OCI-LY1 (cell line): ENCODE measurements at regions not wholly inside any gene's neighbourhood (a gene's known extent, or its start where the extent isn't known, plus 50 kb on each side); places are given as distances from the start of the nearest gene placed in this dataset.

Experiments
- H2AFZ ChIP-seq: fragments of 200-600 bp; sonication (generic), shearing (Covaris generic); 2 replicates; pipeline ENCODE4 v1.6.0; 2014; ENCODE audit warnings: antibody characterized with exemption, mild to moderate bottlenecking, low read length
- H3F3A ChIP-seq: fragments of 200-600 bp; sonication (generic), shearing (Covaris generic); 2 replicates; pipeline ENCODE4 v1.6.0; 2014; ENCODE audit warnings: mild to moderate bottlenecking, antibody characterized with exemption, low read length, moderate library complexity; ENCODE audit not compliant: insufficient read depth
- H3K27ac ChIP-seq: fragments of 200-600 bp; sonication (generic); 2 replicates; pipeline ENCODE4 v1.5.1; 2014; ENCODE audit warnings: low read length, mixed run types, mild to moderate bottlenecking, low read depth; ENCODE audit not compliant: poor library complexity, severe bottlenecking
- H3K27me3 ChIP-seq: fragments of 200-600 bp; sonication (generic); 2 replicates; pipeline ENCODE4 v1.6.0; 2014; ENCODE audit warnings: antibody characterized with exemption, mild to moderate bottlenecking, low read length, moderate library complexity; ENCODE audit not compliant: insufficient read depth
- H3K36me3 ChIP-seq: fragments of 200-600 bp; sonication (generic); 2 replicates; pipeline ENCODE4 v1.6.1; 2014; ENCODE audit warnings: mild to moderate bottlenecking, antibody characterized with exemption, low read length, moderate library complexity, mixed read lengths; ENCODE audit not compliant: insufficient read depth
- H3K4me1 ChIP-seq: fragments of 200-600 bp; sonication (generic); 2 replicates; pipeline ENCODE4 v1.5.1; 2014; ENCODE audit warnings: mild to moderate bottlenecking, low read length, moderate library complexity; ENCODE audit not compliant: insufficient read depth, severe bottlenecking
- H3K4me2 ChIP-seq: fragments of 200-600 bp; sonication (generic), shearing (Covaris generic); 2 replicates; pipeline ENCODE4 v1.6.1; 2014; ENCODE audit warnings: low read length
- H3K4me3 ChIP-seq: fragments of 200-600 bp; sonication (generic); 2 replicates; pipeline ENCODE4 v1.5.1; 2014; ENCODE audit warnings: low read length, low read depth, mild to moderate bottlenecking, mixed read lengths; ENCODE audit not compliant: poor library complexity, severe bottlenecking
- H3K79me2 ChIP-seq: fragments of 200-600 bp; shearing (Covaris generic); 2 replicates; pipeline ENCODE4 v1.6.1; 2016; ENCODE audit warnings: mixed run types, low read length, mixed read lengths; ENCODE audit not compliant: insufficient read depth
- H3K9ac ChIP-seq: fragments of 200-600 bp; sonication (generic), shearing (Covaris generic); 2 replicates; pipeline ENCODE4 v1.6.1; 2014; ENCODE audit warnings: mild to moderate bottlenecking, low read length, mixed read lengths
- H3K9me2 ChIP-seq: fragments of 200-600 bp; sonication (generic), shearing (Covaris generic); 2 replicates; pipeline ENCODE4 v1.6.1; 2014; ENCODE audit warnings: low read depth, mild to moderate bottlenecking, low read length, mixed read lengths
- H3K9me3 ChIP-seq: fragments of 200-600 bp; shearing (Covaris generic); 2 replicates; pipeline ENCODE4 v1.6.1; 2014; ENCODE audit warnings: low read length, mixed read lengths
- H4K20me1 ChIP-seq: fragments of 200-600 bp; sonication (generic), shearing (Covaris generic); 2 replicates; pipeline ENCODE4 v1.6.0; 2016; ENCODE audit warnings: mild to moderate bottlenecking, low read length; ENCODE audit not compliant: insufficient read depth
- EZH2 ChIP-seq: fragments of 200-600 bp; sonication (generic), shearing (Covaris generic); IDR thresholded peaks from 2 replicates; pipeline ENCODE4 v1.8.0; 2017; ENCODE audit warnings: borderline replicate concordance, mixed run types, mild to moderate bottlenecking, antibody characterized with exemption, low read length, moderate library complexity, mixed read lengths
- TF ChIP-seq, protein P1 (sequence below): fragments of 200-600 bp; sonication (generic), shearing (Covaris generic); IDR thresholded peaks from 2 replicates; pipeline ENCODE4 v1.5.1; 2017; ENCODE audit warnings: mild to moderate bottlenecking, antibody characterized with exemption, low read length, moderate library complexity, mixed read lengths

DNA sequence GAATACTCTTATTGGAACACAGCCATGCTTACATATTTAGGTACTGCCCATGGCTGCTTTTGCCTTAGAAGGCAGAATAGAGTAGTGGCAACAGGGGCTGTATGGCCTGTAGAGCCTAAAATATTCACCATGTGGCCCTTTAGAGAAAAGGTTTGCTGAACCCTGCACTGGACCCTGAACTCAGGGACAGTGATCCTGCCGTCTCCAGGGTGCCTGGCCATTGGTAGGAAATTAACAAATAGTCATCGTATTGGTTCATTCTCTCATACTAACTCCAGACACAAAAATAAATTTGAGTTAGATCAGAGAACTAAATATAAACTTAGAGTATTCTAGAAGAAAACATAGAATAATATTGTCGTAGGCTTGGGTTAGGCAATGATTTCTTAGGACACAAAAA lies 181.4 kb downstream of the BCAS1 start:
- Histone ChIP-seq H3K4me3 (no peak overlapping the region), H2AFZ (no peak overlapping the region), H3K27ac (peak overlapping the region; percentile 70), H3K79me2 (no peaks in the 10 kb centered on the region), H3K4me1 (peaks cover 50% of the 10 kb centered on the region), H3K9me3 (no peaks in the 10 kb centered on the region), H3K9me2 (no peaks in the 10 kb centered on the region), H3K4me2 (no peak overlapping the region), H4K20me1 (no peaks in the 10 kb centered on the region), H3K27me3 (no peaks in the 10 kb centered on the region), H3F3A (peaks cover 6% of the 10 kb centered on the region; the same call in 1 of the 2 replicates), H3K36me3 (no peaks in the 10 kb centered on the region), H3K9ac (no peak overlapping the region)
- TF ChIP-seq, protein P1, sequence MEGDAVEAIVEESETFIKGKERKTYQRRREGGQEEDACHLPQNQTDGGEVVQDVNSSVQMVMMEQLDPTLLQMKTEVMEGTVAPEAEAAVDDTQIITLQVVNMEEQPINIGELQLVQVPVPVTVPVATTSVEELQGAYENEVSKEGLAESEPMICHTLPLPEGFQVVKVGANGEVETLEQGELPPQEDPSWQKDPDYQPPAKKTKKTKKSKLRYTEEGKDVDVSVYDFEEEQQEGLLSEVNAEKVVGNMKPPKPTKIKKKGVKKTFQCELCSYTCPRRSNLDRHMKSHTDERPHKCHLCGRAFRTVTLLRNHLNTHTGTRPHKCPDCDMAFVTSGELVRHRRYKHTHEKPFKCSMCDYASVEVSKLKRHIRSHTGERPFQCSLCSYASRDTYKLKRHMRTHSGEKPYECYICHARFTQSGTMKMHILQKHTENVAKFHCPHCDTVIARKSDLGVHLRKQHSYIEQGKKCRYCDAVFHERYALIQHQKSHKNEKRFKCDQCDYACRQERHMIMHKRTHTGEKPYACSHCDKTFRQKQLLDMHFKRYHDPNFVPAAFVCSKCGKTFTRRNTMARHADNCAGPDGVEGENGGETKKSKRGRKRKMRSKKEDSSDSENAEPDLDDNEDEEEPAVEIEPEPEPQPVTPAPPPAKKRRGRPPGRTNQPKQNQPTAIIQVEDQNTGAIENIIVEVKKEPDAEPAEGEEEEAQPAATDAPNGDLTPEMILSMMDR, result no peak
- TF ChIP-seq EZH2, result no peak

- Histone ChIP-seq H3K36me3 (no peaks in the 10 kb centered on the region), H3K4me3 (no peak overlapping the region), H3K4me1 (peaks cover 46% of the 10 kb centered on the region), H3F3A (peaks cover 5% of the 10 kb centered on the region; the same call in 1 of the 2 replicates), H3K9ac (peak overlapping the region; percentile 29; the same call in 1 of the 2 replicates), H4K20me1 (no peaks in the 10 kb centered on the region), H3K4me2 (no peak overlapping the region), H2AFZ (peak overlapping the region; percentile 30; the same call in 1 of the 2 replicates), H3K27me3 (no peaks in the 10 kb centered on the region), H3K9me3 (no peaks in the 10 kb centered on the region), H3K27ac (peak overlapping the region; percentile 70), H3K79me2 (no peaks in the 10 kb centered on the region), H3K9me2 (no peaks in the 10 kb centered on the region)
- TF ChIP-seq EZH2, result no peak
- TF ChIP-seq, protein P1, result no peak
Measured at GRCh38 chr20:53888510-53888909, 181.9 kb downstream of the BCAS1 start.

GRCh38 chr20:53887973-53888372 lies 182.4 kb downstream of the BCAS1 start:
- no peaks in the 10 kb centered on the region for H3K27me3 ChIP-seq
- H3K4me3 ChIP-seq, result no peak overlapping the region
- H3K9ac ChIP-seq, result no peak overlapping the region
- no peaks in the 10 kb centered on the region for H3F3A ChIP-seq
- TF ChIP-seq, protein P1, result no peak
- TF ChIP-seq EZH2, result no peak
- H3K79me2 ChIP-seq, result no peaks in the 10 kb centered on the region
- H2AFZ ChIP-seq, result no peak overlapping the region
- no peaks in the 10 kb centered on the region for H3K9me2 ChIP-seq
- peak overlapping the region; percentile 70 for H3K27ac ChIP-seq
- no peak overlapping the region for H3K4me2 ChIP-seq
- no peaks in the 10 kb centered on the region for H3K36me3 ChIP-seq
- H3K9me3 ChIP-seq, result no peaks in the 10 kb centered on the region
- H3K4me1 ChIP-seq, result peaks cover 41% of the 10 kb centered on the region
- no peaks in the 10 kb centered on the region for H4K20me1 ChIP-seq
